ENCODE measurements at regions not wholly inside any gene's neighbourhood (a gene's known extent, or its start where the extent isn't known, plus 50 kb on each side); places are given as distances from the start of the nearest gene placed in this dataset.
"Not testable (repeated sequence)": the region's sequence is repeated elsewhere in the genome, so short reads cannot be mapped to it uniquely, and the experiment has no call there.

DNA sequence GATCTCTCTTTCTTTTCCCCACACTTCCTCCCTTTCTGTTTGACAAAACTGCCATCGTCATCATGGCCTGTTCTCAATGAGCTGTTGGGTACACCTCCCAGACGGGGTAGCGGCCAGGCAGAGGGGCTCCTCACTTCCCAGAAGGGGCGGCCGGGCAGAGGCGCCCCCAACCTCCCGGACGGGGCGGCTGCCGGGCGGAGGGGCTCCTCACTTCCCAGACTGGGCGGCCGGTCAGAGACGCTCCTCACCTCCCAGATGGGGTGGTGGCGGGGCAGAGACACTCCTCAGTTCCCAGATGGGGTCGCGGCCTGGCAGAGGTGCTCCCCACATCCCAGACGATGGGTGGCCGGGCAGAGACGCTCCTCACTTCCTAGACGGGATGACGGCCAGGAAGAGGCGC is 184.3 kb upstream of the FRMD6 start:
- H3K36me3 Mint-ChIP-seq; ATAC-seq; H3K27me3 Mint-ChIP-seq; CTCF ChIA-PET; H3K9me3 Mint-ChIP-seq (ENCODE audit: low read depth); DNase-seq; H3K27ac Mint-ChIP-seq; H3K4me1 Mint-ChIP-seq; H3K4me3 Mint-ChIP-seq: not testable (repeated sequence)

DNA sequence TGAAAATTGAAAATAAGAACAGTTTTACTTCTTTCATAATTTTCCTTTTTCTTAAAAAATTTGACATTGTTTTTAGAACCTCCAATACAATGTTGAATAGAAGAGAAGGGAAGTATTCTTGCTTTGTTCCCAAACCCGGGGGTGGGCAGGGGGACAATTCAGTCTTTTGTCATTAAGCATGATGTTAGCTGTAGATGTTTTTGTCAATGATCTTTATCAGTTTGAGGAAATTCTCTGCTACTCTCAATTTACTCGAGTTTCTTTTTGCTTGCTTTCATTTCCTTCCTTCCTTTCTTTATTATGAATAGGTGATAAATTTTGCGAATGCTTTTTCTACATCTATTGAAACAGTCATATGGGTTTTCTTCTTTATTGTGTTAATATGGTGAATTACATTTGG is 183.2 kb upstream of the FRMD6 start:
- H3K9me3 Mint-ChIP-seq (ENCODE audit: low read depth), result no peaks in the 10 kb centered on the region
- no peak overlapping the region for H3K4me3 Mint-ChIP-seq
- CTCF ChIA-PET, result no interaction called here
- no peak overlapping the region for H3K27ac Mint-ChIP-seq
- H3K4me1 Mint-ChIP-seq, result no peaks in the 10 kb centered on the region
- DNase-seq, result no peak
- ATAC-seq, result no peak
- peaks cover 5% of the 10 kb centered on the region for H3K27me3 Mint-ChIP-seq
- no peaks in the 10 kb centered on the region for H3K36me3 Mint-ChIP-seq

DNA sequence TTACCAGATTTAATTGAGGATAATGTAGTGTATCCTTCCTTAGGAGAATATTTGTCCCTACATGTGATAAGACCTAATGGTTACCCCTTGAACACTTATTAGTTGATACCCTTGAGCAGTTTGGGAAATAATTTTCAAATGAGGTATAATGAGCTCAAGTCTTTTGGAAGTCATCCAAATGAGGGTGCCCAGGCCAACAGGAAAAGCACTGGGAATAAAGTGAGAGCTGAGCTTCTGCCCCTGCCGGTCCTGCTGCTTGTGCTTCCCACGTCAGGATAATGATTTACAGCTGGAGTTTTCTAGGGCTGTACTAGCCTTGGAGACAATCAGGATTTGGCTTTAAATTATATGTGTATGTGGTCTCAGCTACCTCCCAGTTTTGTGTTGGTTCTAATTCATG is 178.8 kb upstream of the FRMD6 start:
- Mint-ChIP-seq H3K27ac (no peak overlapping the region), H3K27me3 (peaks cover 23% of the 10 kb centered on the region), H3K36me3 (no peaks in the 10 kb centered on the region), H3K4me1 (no peaks in the 10 kb centered on the region), H3K4me3 (no peak overlapping the region), H3K9me3 (ENCODE audit: low read depth) (no peaks in the 10 kb centered on the region)
- no peak for ATAC-seq
- no peak for DNase-seq
- CTCF ChIA-PET, result no interaction called here

DNA sequence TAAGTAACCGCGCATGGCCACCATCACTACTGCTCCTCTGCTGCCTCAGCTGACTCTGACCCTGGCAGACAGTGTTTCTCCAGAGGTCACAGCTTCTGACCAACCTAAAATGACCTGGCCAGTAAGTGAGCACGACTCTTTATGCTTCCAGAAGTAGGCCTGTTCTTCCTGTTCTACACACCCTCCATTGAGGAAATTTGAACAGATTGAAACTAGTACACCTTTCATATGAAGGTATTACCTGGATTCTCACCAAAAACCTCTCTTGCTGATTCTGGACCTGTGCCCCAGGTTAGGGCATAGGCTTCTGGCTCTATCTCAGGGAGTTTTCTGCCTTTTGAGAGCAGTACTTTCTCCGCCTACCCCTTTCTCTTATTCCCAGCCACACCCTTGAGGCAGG is 178.4 kb upstream of the FRMD6 start:
- no peaks in the 10 kb centered on the region for H3K4me1 Mint-ChIP-seq
- H3K4me3 Mint-ChIP-seq, result no peak overlapping the region
- no peak overlapping the region for H3K27ac Mint-ChIP-seq
- ATAC-seq, result no peak
- H3K27me3 Mint-ChIP-seq, result peaks cover 23% of the 10 kb centered on the region
- DNase-seq, result no peak
- CTCF ChIA-PET, result no interaction called here
- H3K36me3 Mint-ChIP-seq, result no peaks in the 10 kb centered on the region
- no peaks in the 10 kb centered on the region for H3K9me3 Mint-ChIP-seq (ENCODE audit: low read depth)

DNA sequence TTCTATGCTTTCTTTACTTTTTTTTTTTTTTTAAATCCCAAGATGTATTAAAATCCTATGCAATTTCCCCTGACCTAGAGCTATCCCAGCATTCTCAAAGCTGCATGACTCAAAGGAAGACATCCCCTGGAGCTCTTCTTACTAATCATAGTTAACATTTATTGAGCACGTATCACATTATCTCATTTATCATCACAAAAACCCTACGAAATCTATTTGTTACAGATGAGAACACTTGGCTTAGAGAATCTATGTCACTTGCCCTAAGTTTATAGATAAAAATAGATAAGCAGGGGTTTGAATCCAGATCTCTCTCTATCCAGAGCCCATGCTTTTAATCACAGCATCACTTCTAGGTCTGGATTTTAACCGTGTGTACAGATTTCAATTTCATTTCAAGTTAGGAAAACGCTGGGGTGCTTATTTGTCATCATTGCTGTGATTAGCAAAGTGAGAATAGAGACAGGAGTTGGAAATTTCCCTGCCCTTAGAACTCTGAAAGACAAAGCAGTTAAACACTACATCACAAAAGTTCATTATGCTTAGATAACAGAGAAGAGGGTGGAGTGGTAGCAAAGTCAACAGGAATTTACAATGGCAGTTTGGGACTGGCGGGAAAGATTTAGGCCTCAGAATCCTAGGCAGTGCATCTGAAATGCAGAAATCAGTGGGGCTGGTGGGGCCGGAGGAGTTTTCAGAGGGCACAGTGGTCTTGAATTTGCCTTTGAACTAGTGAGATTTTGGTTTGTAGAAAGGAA is 177.7 kb upstream of the FRMD6 start:
- ATAC-seq, result no peak
- Mint-ChIP-seq H3K4me1 (no peaks in the 10 kb centered on the region), H3K27ac (no peak overlapping the region), H3K27me3 (peaks cover 23% of the 10 kb centered on the region), H3K9me3 (ENCODE audit: low read depth) (no peaks in the 10 kb centered on the region), H3K36me3 (no peaks in the 10 kb centered on the region), H3K4me3 (no peak overlapping the region)
- DNase-seq, result no peak
- CTCF ChIA-PET, result no interaction called here

DNA sequence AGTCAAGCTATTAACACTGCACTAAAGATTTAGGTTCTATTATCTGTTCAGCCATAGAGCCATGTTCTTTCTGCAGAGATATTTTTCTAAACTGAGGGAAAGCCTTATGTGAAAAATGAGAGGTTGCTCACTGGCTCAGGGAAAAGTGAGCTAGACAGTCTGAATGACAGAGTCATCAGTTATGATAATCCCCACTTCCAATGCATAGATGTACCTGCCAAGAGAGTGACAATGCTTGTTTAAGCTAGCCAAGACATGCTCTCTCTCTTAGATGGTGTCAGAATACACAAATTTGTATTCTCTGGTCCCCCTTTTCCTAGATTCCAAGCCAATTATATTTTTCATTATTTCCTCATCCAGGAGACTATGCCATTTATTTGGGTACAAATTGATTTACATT is 176.9 kb upstream of the FRMD6 start:
- Mint-ChIP-seq H3K27ac (no peak overlapping the region), H3K36me3 (no peaks in the 10 kb centered on the region), H3K9me3 (ENCODE audit: low read depth) (no peaks in the 10 kb centered on the region), H3K27me3 (peaks cover 23% of the 10 kb centered on the region), H3K4me3 (no peak overlapping the region), H3K4me1 (no peaks in the 10 kb centered on the region)
- CTCF ChIA-PET, result no interaction called here
- DNase-seq (no peak), ATAC-seq (no peak)

DNA sequence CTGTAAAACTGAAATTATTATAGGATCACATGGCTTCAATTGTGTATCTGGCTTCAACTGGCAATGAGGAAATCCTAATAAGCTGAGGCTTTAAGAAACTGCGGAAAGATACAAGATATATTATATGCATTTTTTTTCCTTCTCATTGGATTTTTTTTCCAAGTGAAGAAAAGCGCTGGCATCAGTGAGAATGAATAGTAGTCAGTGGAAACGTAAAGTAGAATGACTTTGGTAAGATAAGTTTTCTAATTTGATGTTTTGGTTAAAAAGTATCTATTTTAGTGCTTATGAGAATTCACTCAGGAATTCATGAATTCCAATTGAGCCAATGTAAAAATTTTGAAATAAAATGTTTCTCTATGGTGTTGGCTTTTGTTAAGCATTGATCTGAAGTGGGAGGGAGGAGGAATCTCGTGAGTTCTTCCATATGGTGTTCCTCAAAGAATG is 173.5 kb upstream of the FRMD6 start:
- ATAC-seq (no peak), DNase-seq (no peak)
- Mint-ChIP-seq H3K27me3 (peaks cover 20% of the 10 kb centered on the region), H3K27ac (no peak overlapping the region), H3K4me1 (no peaks in the 10 kb centered on the region), H3K36me3 (no peaks in the 10 kb centered on the region), H3K4me3 (no peak overlapping the region), H3K9me3 (ENCODE audit: low read depth) (no peaks in the 10 kb centered on the region)
- CTCF ChIA-PET, result no interaction called here

DNA sequence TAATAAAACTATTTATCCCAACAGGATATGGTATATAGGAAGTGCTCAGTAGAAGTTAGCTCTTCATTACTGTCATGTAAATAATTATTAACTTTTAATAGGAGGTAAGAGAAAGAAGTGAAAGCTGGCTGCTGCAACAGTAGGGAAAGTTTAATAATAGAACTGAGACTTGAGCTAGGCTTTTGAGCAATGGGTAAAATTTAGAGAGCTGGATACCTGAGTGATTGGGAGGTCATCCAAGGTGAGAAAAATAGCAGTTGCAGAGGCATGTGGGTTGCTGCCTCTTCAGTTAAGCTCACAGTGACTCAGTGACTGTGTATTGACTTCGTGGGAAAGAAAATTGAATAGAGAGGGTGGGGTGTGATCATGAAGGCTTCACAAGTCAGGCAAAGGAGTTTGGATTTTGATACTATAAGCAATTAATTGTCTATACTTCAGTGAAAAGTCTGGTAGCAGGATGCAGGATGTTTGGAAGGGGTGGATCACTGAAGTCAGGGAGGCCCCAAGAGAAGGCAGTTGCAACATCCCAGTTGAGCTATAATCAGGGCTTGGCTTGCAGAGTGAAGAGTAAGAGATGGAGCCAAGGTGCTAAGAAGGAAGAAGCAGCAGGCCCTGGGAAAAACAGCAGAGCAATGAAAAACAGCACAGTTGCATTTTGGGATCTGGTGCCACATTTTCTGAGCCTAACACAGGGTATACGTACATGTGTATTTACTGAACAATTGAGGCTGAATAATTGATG is 172.0 kb upstream of the FRMD6 start:
- Mint-ChIP-seq H3K4me3 (no peak overlapping the region), H3K36me3 (no peaks in the 10 kb centered on the region), H3K27ac (no peak overlapping the region), H3K9me3 (ENCODE audit: low read depth) (no peaks in the 10 kb centered on the region), H3K4me1 (no peaks in the 10 kb centered on the region), H3K27me3 (peaks cover 15% of the 10 kb centered on the region)
- CTCF ChIA-PET, result no interaction called here
- ATAC-seq (no peak), DNase-seq (no peak)

DNA sequence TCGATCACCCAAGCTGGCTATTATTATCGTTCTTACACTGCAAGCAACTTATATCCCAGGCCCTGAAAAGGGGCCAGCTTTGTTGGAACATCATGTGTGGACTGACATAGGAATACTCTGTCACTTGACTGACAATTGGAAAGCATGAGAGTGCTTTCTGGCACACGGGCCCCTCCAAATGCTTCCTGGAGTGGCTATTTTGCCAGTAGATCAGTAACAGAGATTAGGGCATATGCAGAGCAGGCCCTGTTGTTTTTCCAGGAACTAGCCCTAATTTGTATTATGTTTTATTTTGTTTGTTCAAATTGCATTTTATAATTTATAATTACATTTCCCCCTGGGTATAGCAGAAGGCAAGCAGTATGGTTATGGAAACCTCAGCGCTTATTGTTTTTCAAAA is 170.1 kb upstream of the FRMD6 start:
- CTCF ChIA-PET, result no interaction called here
- DNase-seq (no peak), ATAC-seq (no peak)
- H3K27ac Mint-ChIP-seq, result no peak overlapping the region
- no peaks in the 10 kb centered on the region for H3K9me3 Mint-ChIP-seq (ENCODE audit: low read depth)
- H3K27me3 Mint-ChIP-seq, result peaks cover 6% of the 10 kb centered on the region
- H3K4me3 Mint-ChIP-seq, result no peak overlapping the region
- no peaks in the 10 kb centered on the region for H3K4me1 Mint-ChIP-seq
- no peaks in the 10 kb centered on the region for H3K36me3 Mint-ChIP-seq

DNA sequence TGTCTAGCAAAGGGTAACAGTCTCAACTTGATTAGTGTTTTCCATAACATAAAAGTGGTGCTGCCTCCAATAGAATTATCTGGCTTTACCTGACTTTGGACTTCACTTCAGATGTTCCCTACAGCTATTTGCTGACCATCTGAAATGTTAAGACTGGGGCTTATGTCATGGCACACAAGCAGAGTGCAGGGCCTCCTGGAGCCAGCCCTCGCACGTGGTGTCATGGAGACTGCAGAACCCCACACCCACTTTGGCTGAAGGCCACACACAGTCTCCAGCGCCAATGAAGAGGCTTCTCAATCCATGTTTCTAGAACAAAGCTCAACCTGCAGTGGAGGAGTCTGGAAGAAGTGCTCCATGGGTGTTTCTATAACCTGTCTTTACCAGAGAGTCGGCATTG is 169.6 kb upstream of the FRMD6 start:
- no peak overlapping the region for H3K27ac Mint-ChIP-seq
- peaks cover 2% of the 10 kb centered on the region for H3K27me3 Mint-ChIP-seq
- H3K4me3 Mint-ChIP-seq, result no peak overlapping the region
- ATAC-seq, result no peak
- DNase-seq, result no peak
- H3K4me1 Mint-ChIP-seq, result no peaks in the 10 kb centered on the region
- no peaks in the 10 kb centered on the region for H3K36me3 Mint-ChIP-seq
- CTCF ChIA-PET, result no interaction called here
- no peaks in the 10 kb centered on the region for H3K9me3 Mint-ChIP-seq (ENCODE audit: low read depth)

DNA sequence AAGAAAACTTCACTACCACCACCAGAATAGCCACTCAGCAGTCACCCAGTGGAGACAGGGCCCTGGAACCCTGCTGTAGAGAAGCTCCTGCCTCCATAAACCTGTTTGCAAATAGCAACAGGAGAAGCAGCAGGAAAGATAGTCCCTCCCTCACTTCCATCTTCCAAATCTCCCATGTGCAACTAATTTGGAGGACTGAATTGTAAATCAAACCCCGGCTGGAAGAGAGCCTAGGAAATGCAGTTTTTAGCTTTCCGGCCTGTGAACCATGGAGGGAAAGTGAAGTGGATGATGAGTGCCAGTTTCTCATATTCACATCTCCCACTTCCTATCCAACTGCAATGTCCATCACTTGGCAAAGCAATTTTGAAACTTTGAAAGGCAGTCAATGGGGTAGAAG is 167.2 kb upstream of the FRMD6 start:
- Mint-ChIP-seq H3K4me3 (no peak overlapping the region), H3K36me3 (no peaks in the 10 kb centered on the region), H3K27ac (no peak overlapping the region), H3K27me3 (no peaks in the 10 kb centered on the region), H3K9me3 (ENCODE audit: low read depth) (no peaks in the 10 kb centered on the region), H3K4me1 (no peaks in the 10 kb centered on the region)
- DNase-seq (no peak), ATAC-seq (no peak)
- CTCF ChIA-PET, result no interaction called here

DNA sequence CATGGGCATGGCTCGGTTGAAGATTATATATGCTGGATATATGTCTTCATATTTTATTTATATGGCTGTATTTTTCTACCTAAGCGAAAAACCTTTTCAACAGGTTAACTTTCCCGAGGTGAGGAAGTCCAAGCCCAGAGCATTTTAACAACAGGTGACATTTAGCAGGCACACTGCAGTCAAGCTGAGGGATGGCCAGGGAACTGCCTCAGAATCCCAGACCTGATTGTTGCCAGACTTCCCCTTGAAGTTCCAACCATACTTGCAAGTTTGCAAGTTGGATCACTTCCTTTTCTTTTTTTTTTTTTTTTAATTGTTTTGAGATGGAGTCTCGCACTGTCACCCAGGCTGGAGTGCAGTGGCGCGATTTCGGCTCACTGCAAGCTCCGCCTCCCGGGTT is 166.0 kb upstream of the FRMD6 start:
- DNase-seq (no peak), ATAC-seq (no peak)
- H3K9me3 Mint-ChIP-seq (ENCODE audit: low read depth), result no peaks in the 10 kb centered on the region
- H3K36me3 Mint-ChIP-seq, result no peaks in the 10 kb centered on the region
- CTCF ChIA-PET, result no interaction called here
- H3K4me1 Mint-ChIP-seq, result no peaks in the 10 kb centered on the region
- no peaks in the 10 kb centered on the region for H3K27me3 Mint-ChIP-seq
- H3K27ac Mint-ChIP-seq, result no peak overlapping the region
- no peak overlapping the region for H3K4me3 Mint-ChIP-seq

DNA sequence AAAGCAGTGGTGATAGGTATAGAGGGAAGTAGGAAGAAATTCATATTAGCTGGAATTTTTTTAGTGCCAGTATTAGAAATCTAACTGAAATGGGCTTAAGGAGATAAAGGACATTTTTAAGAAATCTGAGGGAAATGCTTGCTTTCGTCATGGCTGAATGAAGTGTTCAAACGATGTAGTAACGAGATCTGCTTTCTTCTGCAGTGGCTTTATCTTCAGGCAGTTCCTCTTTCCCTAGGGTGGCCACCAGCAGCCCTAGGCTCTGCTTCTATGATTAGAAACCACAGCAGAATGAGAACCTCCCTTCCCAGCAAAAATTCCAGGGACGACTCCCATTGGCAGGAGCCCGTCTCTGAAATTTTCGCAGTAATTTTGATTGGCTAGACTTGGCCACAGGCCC is 163.9 kb upstream of the FRMD6 start:
- no peak for ATAC-seq
- Mint-ChIP-seq H3K4me1 (no peaks in the 10 kb centered on the region), H3K36me3 (no peaks in the 10 kb centered on the region), H3K9me3 (ENCODE audit: low read depth) (no peaks in the 10 kb centered on the region), H3K27ac (no peak overlapping the region), H3K27me3 (no peaks in the 10 kb centered on the region), H3K4me3 (no peak overlapping the region)
- CTCF ChIA-PET, result no interaction called here
- no peak for DNase-seq

DNA sequence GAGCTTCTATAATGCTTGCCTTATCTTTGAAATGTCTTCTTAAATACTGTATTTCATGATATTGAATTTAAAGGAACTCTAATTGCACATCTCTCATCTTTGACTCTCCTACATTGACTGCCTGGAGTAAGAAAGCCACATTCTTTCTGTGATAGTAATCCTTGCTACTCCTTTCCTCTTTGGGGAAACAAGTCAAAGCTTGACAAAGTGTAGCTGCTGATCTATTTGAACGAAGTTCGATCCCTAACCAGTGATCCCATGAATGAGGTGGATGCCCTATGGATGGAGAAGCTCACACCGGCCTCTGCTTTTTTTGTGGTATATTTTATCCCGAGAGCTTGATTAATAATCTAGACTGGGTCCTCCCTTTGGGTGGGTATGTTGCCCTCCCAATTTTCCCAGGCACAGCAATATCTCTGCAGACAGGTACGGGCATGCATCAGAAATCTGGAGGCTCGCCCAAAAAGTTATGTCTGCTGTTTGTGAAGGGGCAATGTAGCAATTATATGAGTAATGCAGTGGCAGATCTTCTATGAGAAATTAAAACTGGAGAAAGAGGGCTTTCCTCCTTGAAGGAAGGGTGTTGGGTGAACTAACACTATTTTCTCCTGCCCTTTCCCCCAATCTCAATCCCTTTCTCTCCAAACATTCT is 163.0 kb upstream of the FRMD6 start:
- Mint-ChIP-seq H3K27ac (no peak overlapping the region), H3K4me3 (no peak overlapping the region), H3K4me1 (no peaks in the 10 kb centered on the region), H3K9me3 (ENCODE audit: low read depth) (no peaks in the 10 kb centered on the region), H3K36me3 (no peaks in the 10 kb centered on the region), H3K27me3 (peaks cover 2% of the 10 kb centered on the region)
- no peak for ATAC-seq
- CTCF ChIA-PET, result no interaction called here
- no peak for DNase-seq
